Mesenchymal stem cell (in vitro differentiated cells and primary cell): ENCODE measurements at regions not wholly inside any gene's neighbourhood (a gene's known extent, or its start where the extent isn't known, plus 50 kb on each side); places are given as distances from the start of the nearest gene placed in this dataset.

ENCODE experiments used
- DNase-seq: peaks from one replicate; pipeline ENCODE4 v3.0.0-alpha.2; 2013
- H2AFZ ChIP-seq: one replicate; pipeline ENCODE4 v1.6.1; 2013; ENCODE audit warnings: low read depth, mild to moderate bottlenecking, control low read depth, inconsistent platforms, low read length, moderate library complexity
- H2AK5ac ChIP-seq: 2 replicates; pipeline ENCODE4 v1.6.1; 2013; ENCODE audit warnings: low read length, moderate library complexity, mild to moderate bottlenecking, inconsistent platforms; ENCODE audit not compliant: severe bottlenecking
- H2BK120ac ChIP-seq: one replicate; pipeline ENCODE4 v1.6.1; 2013; ENCODE audit warnings: low read depth, mild to moderate bottlenecking, inconsistent platforms, low read length, moderate library complexity
- H2BK12ac ChIP-seq, 2 experiments: one replicate each; pipeline ENCODE4 v1.6.1; 2013; ENCODE audit warnings: inconsistent platforms in 2 of 2, low read length in 2 of 2, mild to moderate bottlenecking in 2 of 2, moderate library complexity in 2 of 2, control low read depth in 1 of 2
- H2BK15ac ChIP-seq: one replicate; pipeline ENCODE4 v1.6.1; 2013; ENCODE audit warnings: mild to moderate bottlenecking, low read depth, inconsistent platforms; ENCODE audit not compliant: poor library complexity, severe bottlenecking
- H2BK5ac ChIP-seq: 2 replicates; pipeline ENCODE4 v1.6.1; 2013; ENCODE audit warnings: low read depth, mild to moderate bottlenecking, low read length, control low read depth, inconsistent platforms; ENCODE audit not compliant: poor library complexity, severe bottlenecking
- H3K14ac ChIP-seq, 2 experiments: one replicate each; pipeline ENCODE4 v1.6.1; 2013; ENCODE audit warnings: inconsistent platforms in 2 of 2, low read length in 2 of 2, control low read depth in 1 of 2, mild to moderate bottlenecking in 1 of 2, moderate library complexity in 1 of 2
- H3K18ac ChIP-seq, 2 experiments: one replicate each; pipeline ENCODE4 v1.6.1; 2013; ENCODE audit warnings: inconsistent platforms in 2 of 2, low read length in 2 of 2, control low read depth in 1 of 2, low read depth in 1 of 2, mild to moderate bottlenecking in 1 of 2
- H3K23ac ChIP-seq, 2 experiments: one replicate each; pipeline ENCODE4 v1.6.1; 2013; ENCODE audit warnings: inconsistent platforms in 2 of 2, low read length in 2 of 2, mild to moderate bottlenecking in 2 of 2, moderate library complexity in 2 of 2, control low read depth in 1 of 2
- H3K27ac ChIP-seq: 2 replicates; pipeline ENCODE4 v1.5.1; 2013; ENCODE audit warnings: mild to moderate bottlenecking, moderate library complexity, low read length, control low read depth, inconsistent platforms; ENCODE audit not compliant: poor library complexity, severe bottlenecking
- H3K27me3 ChIP-seq, 2 experiments: 2 replicates each; pipeline versions ENCODE4 v1.6.1 to v1.7.0; 2013; ENCODE audit warnings: low read length in 2 of 2, mild to moderate bottlenecking in 2 of 2, moderate library complexity in 2 of 2, control low read depth in 1 of 2, inconsistent platforms in 1 of 2; ENCODE audit not compliant: control insufficient read depth in 1 of 2, insufficient read depth in 1 of 2
- H3K36me3 ChIP-seq, 2 experiments: 2 replicates each; pipeline versions ENCODE4 v1.6.1 to v1.7.0; 2013; ENCODE audit warnings: low read length in 2 of 2, control low read depth in 1 of 2, inconsistent platforms in 1 of 2, low read depth in 1 of 2, mild to moderate bottlenecking in 1 of 2; ENCODE audit not compliant: insufficient read depth in 2 of 2, control insufficient read depth in 1 of 2
- H3K4ac ChIP-seq, 2 experiments: one replicate each; pipeline ENCODE4 v1.6.1; 2013; ENCODE audit warnings: inconsistent platforms in 2 of 2, low read length in 2 of 2, mild to moderate bottlenecking in 2 of 2, moderate library complexity in 2 of 2, control low read depth in 1 of 2, low read depth in 1 of 2
- H3K4me1 ChIP-seq: 2 replicates; pipeline ENCODE4 v1.6.1; 2013; ENCODE audit warnings: low read depth, low read length, control low read depth; ENCODE audit not compliant: control insufficient read depth, insufficient read depth
- H3K4me2 ChIP-seq: 2 replicates; pipeline ENCODE4 v1.6.1; 2013; ENCODE audit warnings: low read length, mild to moderate bottlenecking, inconsistent platforms; ENCODE audit not compliant: poor library complexity, severe bottlenecking
- H3K4me3 ChIP-seq, 2 experiments: 2 replicates each; pipeline versions ENCODE4 v1.5.1 to v1.7.0; 2013; ENCODE audit warnings: low read length in 2 of 2, mild to moderate bottlenecking in 2 of 2, control low read depth in 1 of 2, low read depth in 1 of 2; ENCODE audit not compliant: insufficient read depth in 1 of 2
- H3K79me1 ChIP-seq: replicated peaks from 2 replicates; pipeline ENCODE4 v1.6.1; 2013; ENCODE audit warnings: mild to moderate bottlenecking, control low read depth, low read length, inconsistent platforms; ENCODE audit not compliant: poor library complexity, severe bottlenecking
- H3K9ac ChIP-seq: 2 replicates; pipeline ENCODE4 v1.7.0; 2013; ENCODE audit warnings: mild to moderate bottlenecking, low read length, moderate library complexity
- H3K9me3 ChIP-seq: 2 replicates; pipeline ENCODE4 v1.7.0; 2013; ENCODE audit warnings: mild to moderate bottlenecking, low read length; ENCODE audit not compliant: control insufficient read depth
- H4K8ac ChIP-seq: one replicate; pipeline ENCODE4 v1.6.1; 2013; ENCODE audit warnings: inconsistent platforms, mild to moderate bottlenecking, low read length, moderate library complexity
- H4K91ac ChIP-seq: one replicate; pipeline ENCODE4 v1.6.1; 2013; ENCODE audit warnings: mild to moderate bottlenecking, low read length, inconsistent platforms
- WGBS: methylation state at CpG from one replicate; pipeline ENCODE4 v1.1.7; 2013; ENCODE audit warnings: mixed read lengths; 5-methylcytosine and 5-hydroxymethylcytosine counted together

- 54% methylated on average over 9 of the region's 9 CpGs for WGBS
- Histone ChIP-seq H3K27ac (no peak overlapping the region), H3K4me2 (no peak overlapping the region), H3K14ac (no peak overlapping the region), H3K9ac (peak overlapping the region; percentile 62), H2BK15ac (no peak overlapping the region), H4K8ac (no peak overlapping the region), H3K18ac (no peak overlapping the region), H3K4me1 (peaks cover 3% of the 10 kb centered on the region), H2BK5ac (no peak overlapping the region), H3K36me3 (no peaks in the 10 kb centered on the region), H3K4me3 (peak overlapping the region in 1 of 2 experiments; percentile 38), H3K79me1 (no peaks in the 10 kb centered on the region), H2BK120ac (no peak overlapping the region), H4K91ac (no peak overlapping the region), H2BK12ac (no peak overlapping the region), H3K4ac (no peak overlapping the region), H2AFZ (no peak overlapping the region), H3K27me3 (no peaks in the 10 kb centered on the region), H2AK5ac (no peak overlapping the region), H3K9me3 (no peaks in the 10 kb centered on the region), H3K23ac (no peak overlapping the region)
- peak; percentile 90 for DNase-seq
These were observed 405.7 kb upstream of the SALL1 start for GRCh38 chr16:51556694-51557340.

GRCh38 chr16:51553910-51554309, 402.8 kb upstream of the SALL1 start:
- no peak overlapping the region for H3K4me3 ChIP-seq
- H3K4me1 ChIP-seq, result peaks cover 3% of the 10 kb centered on the region
- no peaks in the 10 kb centered on the region for H3K36me3 ChIP-seq
- H4K8ac ChIP-seq, result no peak overlapping the region
- no peak overlapping the region for H3K18ac ChIP-seq
- no peak overlapping the region for H2BK15ac ChIP-seq
- no peaks in the 10 kb centered on the region for H3K79me1 ChIP-seq
- H2AK5ac ChIP-seq, result no peak overlapping the region
- no peak overlapping the region for H3K14ac ChIP-seq
- H2AFZ ChIP-seq, result no peak overlapping the region
- H4K91ac ChIP-seq, result no peak overlapping the region
- no peak overlapping the region for H3K4ac ChIP-seq
- H2BK5ac ChIP-seq, result no peak overlapping the region
- WGBS, result 92% methylated on average over 7 of the region's 7 CpGs
- no peak overlapping the region for H2BK12ac ChIP-seq
- H3K9me3 ChIP-seq, result no peaks in the 10 kb centered on the region
- no peaks in the 10 kb centered on the region for H3K27me3 ChIP-seq
- peak; percentile 73 for DNase-seq
- H3K23ac ChIP-seq, result no peak overlapping the region
- H3K4me2 ChIP-seq, result no peak overlapping the region
- peak overlapping the region; percentile 23 for H3K9ac ChIP-seq
- H2BK120ac ChIP-seq, result no peak overlapping the region
- H3K27ac ChIP-seq, result no peak overlapping the region

GRCh38 chr16:51553314-51553713, 402.2 kb upstream of the SALL1 start:
- no peak overlapping the region for H2BK15ac ChIP-seq
- H4K91ac ChIP-seq, result peak overlapping the region; percentile 56
- H3K4me2 ChIP-seq, result no peak overlapping the region
- H3K27ac ChIP-seq, result no peak overlapping the region
- no peaks in the 10 kb centered on the region for H3K27me3 ChIP-seq
- H3K14ac ChIP-seq, result no peak overlapping the region
- no peaks in the 10 kb centered on the region for H3K79me1 ChIP-seq
- H2BK120ac ChIP-seq, result no peak overlapping the region
- peak overlapping the region; percentile 49 to 59 for H2BK12ac ChIP-seq
- WGBS, result 98% methylated on average over 2 of the region's 2 CpGs
- H4K8ac ChIP-seq, result no peak overlapping the region
- no peaks in the 10 kb centered on the region for H3K9me3 ChIP-seq
- no peaks in the 10 kb centered on the region for H3K36me3 ChIP-seq
- H3K4me3 ChIP-seq, result no peak overlapping the region
- peaks cover 3% of the 10 kb centered on the region for H3K4me1 ChIP-seq
- H2BK5ac ChIP-seq, result no peak overlapping the region
- H3K18ac ChIP-seq, result peak overlapping the region; percentile 5 to 24
- no peak overlapping the region for H3K23ac ChIP-seq
- H3K4ac ChIP-seq, result peak overlapping the region in 1 of 2 experiments; percentile 66
- no peak overlapping the region for H2AFZ ChIP-seq
- DNase-seq, result no peak
- peak overlapping the region; percentile 23 for H3K9ac ChIP-seq
- H2AK5ac ChIP-seq, result no peak overlapping the region

- Histone ChIP-seq H3K18ac (no peak overlapping the region), H3K9me3 (no peaks in the 10 kb centered on the region), H3K27ac (no peak overlapping the region), H3K14ac (no peak overlapping the region), H3K4ac (no peak overlapping the region), H2AK5ac (no peak overlapping the region), H2BK12ac (no peak overlapping the region), H3K36me3 (no peaks in the 10 kb centered on the region), H3K9ac (no peak overlapping the region), H3K4me2 (no peak overlapping the region), H2BK15ac (no peak overlapping the region), H4K91ac (no peak overlapping the region), H3K23ac (no peak overlapping the region), H3K4me1 (no peaks in the 10 kb centered on the region), H3K4me3 (no peak overlapping the region), H2BK120ac (no peak overlapping the region), H3K27me3 (no peaks in the 10 kb centered on the region), H2AFZ (no peak overlapping the region), H3K79me1 (no peaks in the 10 kb centered on the region), H4K8ac (no peak overlapping the region), H2BK5ac (no peak overlapping the region)
- no peak for DNase-seq
- 78% methylated on average over 2 of the region's 4 CpGs for WGBS
These were observed 399.8 kb upstream of the SALL1 start for GRCh38 chr16:51550800-51551347.
